OCI-LY1 (cell line): ENCODE measurements at regions not wholly inside any gene's neighbourhood (a gene's known extent, or its start where the extent isn't known, plus 50 kb on each side); places are given as distances from the start of the nearest gene placed in this dataset.

Experiments
- EZH2 ChIP-seq: fragments of 200-600 bp; sonication (generic), shearing (Covaris generic); IDR thresholded peaks from 2 replicates; pipeline ENCODE4 v1.8.0; 2017; ENCODE audit warnings: borderline replicate concordance, mixed run types, mild to moderate bottlenecking, antibody characterized with exemption, low read length, moderate library complexity, mixed read lengths
- TF ChIP-seq, protein P1 (sequence below): fragments of 200-600 bp; sonication (generic), shearing (Covaris generic); IDR thresholded peaks from 2 replicates; pipeline ENCODE4 v1.5.1; 2017; ENCODE audit warnings: mild to moderate bottlenecking, antibody characterized with exemption, low read length, moderate library complexity, mixed read lengths

DNA sequence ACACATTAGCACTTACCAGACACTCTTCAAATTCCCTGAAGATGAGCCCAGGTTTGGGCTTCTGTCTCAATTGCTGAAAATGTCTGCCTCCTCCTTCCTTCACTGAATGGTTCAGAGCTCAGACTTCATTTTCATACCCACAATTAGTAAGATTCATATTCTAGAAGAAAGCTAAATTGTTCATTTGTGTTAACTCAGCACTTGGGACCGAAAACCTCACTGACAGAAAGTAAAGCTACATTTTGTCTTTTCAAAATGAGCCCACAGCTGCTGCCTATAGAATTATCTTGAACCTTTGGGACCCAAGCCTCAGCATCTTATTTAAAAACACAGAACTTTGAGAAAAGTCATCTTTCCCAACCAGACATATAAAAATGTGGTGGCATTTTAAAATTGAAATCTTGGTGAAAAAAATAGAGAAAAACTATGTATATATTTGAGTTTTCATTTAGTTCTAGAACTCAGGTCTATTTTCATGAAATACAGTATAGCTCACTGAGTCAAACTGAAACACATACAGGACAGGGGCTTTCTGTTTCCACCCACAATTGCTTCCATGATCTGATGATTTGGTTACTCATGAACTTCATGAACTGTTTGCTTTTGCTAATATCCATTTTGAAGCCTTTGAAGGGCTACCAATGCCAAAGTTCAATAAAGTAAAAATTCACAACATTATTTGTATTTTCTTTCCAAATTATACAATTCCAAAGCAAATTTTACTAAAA is 119.1 kb upstream of the PFKP start:
- TF ChIP-seq, protein P1, sequence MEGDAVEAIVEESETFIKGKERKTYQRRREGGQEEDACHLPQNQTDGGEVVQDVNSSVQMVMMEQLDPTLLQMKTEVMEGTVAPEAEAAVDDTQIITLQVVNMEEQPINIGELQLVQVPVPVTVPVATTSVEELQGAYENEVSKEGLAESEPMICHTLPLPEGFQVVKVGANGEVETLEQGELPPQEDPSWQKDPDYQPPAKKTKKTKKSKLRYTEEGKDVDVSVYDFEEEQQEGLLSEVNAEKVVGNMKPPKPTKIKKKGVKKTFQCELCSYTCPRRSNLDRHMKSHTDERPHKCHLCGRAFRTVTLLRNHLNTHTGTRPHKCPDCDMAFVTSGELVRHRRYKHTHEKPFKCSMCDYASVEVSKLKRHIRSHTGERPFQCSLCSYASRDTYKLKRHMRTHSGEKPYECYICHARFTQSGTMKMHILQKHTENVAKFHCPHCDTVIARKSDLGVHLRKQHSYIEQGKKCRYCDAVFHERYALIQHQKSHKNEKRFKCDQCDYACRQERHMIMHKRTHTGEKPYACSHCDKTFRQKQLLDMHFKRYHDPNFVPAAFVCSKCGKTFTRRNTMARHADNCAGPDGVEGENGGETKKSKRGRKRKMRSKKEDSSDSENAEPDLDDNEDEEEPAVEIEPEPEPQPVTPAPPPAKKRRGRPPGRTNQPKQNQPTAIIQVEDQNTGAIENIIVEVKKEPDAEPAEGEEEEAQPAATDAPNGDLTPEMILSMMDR: no peak
- no peak for TF ChIP-seq EZH2
